BJ (cell line): ENCODE measurements at regions not wholly inside any gene's neighbourhood (a gene's known extent, or its start where the extent isn't known, plus 50 kb on each side); places are given as distances from the start of the nearest gene placed in this dataset.

Experiments
- CTCF ChIA-PET: fragments of 350-600 bp; formaldehyde crosslinking; extraction: SDS; loops from one replicate; lab custom pipeline; 2021; ENCODE audit warnings: antibody characterized with exemption, inconsistent platforms; lab: Yijun Ruan, JAX
- POLR2A ChIA-PET: fragments of 300-600 bp; sonication (Branson Sonifier 250); formaldehyde crosslinking; extraction: SDS; loops from one replicate; lab custom pipeline; 2021; ENCODE audit warnings: antibody characterized with exemption; lab: Charles Lee
- DNase-seq: peaks from one replicate; pipeline ENCODE4 v3.0.0-alpha.2; 2011; ENCODE audit warnings: low read depth
- H3K27me3 ChIP-seq: 2 replicates; pipeline ENCODE4 v1.6.0; 2011; ENCODE audit warnings: low read length; ENCODE audit not compliant: control insufficient read depth, insufficient read depth
- H3K36me3 ChIP-seq: 2 replicates; pipeline ENCODE4 v1.5.1; 2011; ENCODE audit warnings: low read length; ENCODE audit not compliant: control insufficient read depth, insufficient read depth
- H3K4me3 ChIP-seq: 2 replicates; pipeline ENCODE4 v1.5.1; 2011; ENCODE audit warnings: low read depth, mild to moderate bottlenecking, control low read depth, low read length
- CTCF ChIP-seq: IDR thresholded peaks from 2 replicates; pipeline ENCODE4 v1.5.1; 2011; ENCODE audit warnings: low read depth, mild to moderate bottlenecking, control low read depth, inconsistent platforms, low read length, moderate library complexity; ENCODE audit not compliant: insufficient read depth

- POLR2A ChIA-PET, result no interaction called here
- Histone ChIP-seq H3K27me3 (no peaks in the 10 kb centered on the region), H3K36me3 (no peaks in the 10 kb centered on the region), H3K4me3 (no peak overlapping the region)
- TF ChIP-seq CTCF, result no peak
- DNase-seq, result no peak
- CTCF ChIA-PET, result no interaction called here
Observed at GRCh38 chr13:34104853-34105252, 286.9 kb downstream of the RFC3 start.

- H3K4me3 ChIP-seq, result no peak overlapping the region
- no peak for DNase-seq
- no peaks in the 10 kb centered on the region; the same call in 1 of the 2 replicates for H3K27me3 ChIP-seq
- no peaks in the 10 kb centered on the region for H3K36me3 ChIP-seq
- no peak for TF ChIP-seq CTCF
- ChIA-PET CTCF (interaction anchor here (0.7 kb wide), 1 partner anchor 19 kb away, joined by 3 read pairs; no protein-coding TSS in a partner anchor), POLR2A (no interaction called here)
Observed at GRCh38 chr13:34107806-34108205, 289.9 kb downstream of the RFC3 start.

- DNase-seq, result no peak
- no peak overlapping the region for H3K4me3 ChIP-seq
- no peak for TF ChIP-seq CTCF
- ChIA-PET POLR2A (no interaction called here), CTCF (no interaction called here)
- no peaks in the 10 kb centered on the region; the same call in 1 of the 2 replicates for H3K27me3 ChIP-seq
- no peaks in the 10 kb centered on the region for H3K36me3 ChIP-seq
Observed at GRCh38 chr13:34108410-34108809, 290.5 kb downstream of the RFC3 start.

GRCh38 chr13:34114581-34114980 lies 296.6 kb downstream of the RFC3 start:
- ChIA-PET POLR2A (no interaction called here), CTCF (interaction anchor here (0.9 kb wide), 1 partner anchor 266 kb away, joined by 5 read pairs; no protein-coding TSS in a partner anchor)
- no peak for DNase-seq
- no peaks in the 10 kb centered on the region; the same call in 1 of the 2 replicates for H3K27me3 ChIP-seq
- H3K4me3 ChIP-seq, result no peak overlapping the region
- no peaks in the 10 kb centered on the region for H3K36me3 ChIP-seq
- no peak for TF ChIP-seq CTCF

- DNase-seq, result no peak
- POLR2A ChIA-PET, result no interaction called here
- TF ChIP-seq CTCF, result no peak
- no peaks in the 10 kb centered on the region; the same call in 1 of the 2 replicates for H3K27me3 ChIP-seq
- no peaks in the 10 kb centered on the region for H3K36me3 ChIP-seq
- CTCF ChIA-PET, result no interaction called here
- H3K4me3 ChIP-seq, result no peak overlapping the region
Observed at GRCh38 chr13:34116651-34117050, 298.7 kb downstream of the RFC3 start.
